ENCODE measurements at regions not wholly inside any gene's neighbourhood (a gene's known extent, or its start where the extent isn't known, plus 50 kb on each side); places are given as distances from the start of the nearest gene placed in this dataset.
A peak's percentile ranks its signal among the peaks of the same experiment; 100 is the strongest.

GRCh38 chrX:106415276-106415895, 196.4 kb upstream of the RADX start:
- peaks cover 34% of the 10 kb centered on the region for H3K9me3 Mint-ChIP-seq
- no peaks in the 10 kb centered on the region for H3K27me3 ChIP-seq (ENCODE audit: control insufficient read depth, insufficient read depth, low read length, poor library complexity, severe bottlenecking)
- peaks cover 6% of the 10 kb centered on the region for H3K9me3 ChIP-seq (ENCODE audit: control insufficient read depth, low read length)
- no peaks in the 10 kb centered on the region for H3K36me3 ChIP-seq (ENCODE audit: control insufficient read depth, insufficient read depth, low read length)
- H3K4me1 Mint-ChIP-seq: no peaks in the 10 kb centered on the region
- no peak overlapping the region for H3K4me3 Mint-ChIP-seq
- 51% methylated on average over 2 of the region's 2 CpGs; no CpG with 5 or more reads in 1 of the 2 experiments for WGBS, 2 experiments (ENCODE audit: insufficient coverage in 1 of 2, insufficient read length in 1 of 2)
- H3K27ac Mint-ChIP-seq: no peak overlapping the region
- DNase-seq: peak; percentile 50
- H3K4me3 ChIP-seq (ENCODE audit: low read length): no peak overlapping the region
- H3K4me1 ChIP-seq (ENCODE audit: control insufficient read depth, insufficient read depth, low read length): no peaks in the 10 kb centered on the region
- no peak overlapping the region for H3K9ac ChIP-seq (ENCODE audit: extremely low read depth, low read length, poor library complexity, severe bottlenecking)
- no peaks in the 10 kb centered on the region for H3K36me3 Mint-ChIP-seq (ENCODE audit: low read depth)
- no peaks in the 10 kb centered on the region for H3K27me3 Mint-ChIP-seq (ENCODE audit: insufficient read depth)
- no peak overlapping the region for H3K27ac ChIP-seq (ENCODE audit: low read depth, low read length)
- peak; percentile 80 for TF ChIP-seq CTCF (conservative IDR thresholded peaks at IDR 0.05)

- no peak overlapping the region for H3K4me3 ChIP-seq (ENCODE audit: low read length)
- no peak for DNase-seq
- Mint-ChIP-seq H3K27me3 (ENCODE audit: insufficient read depth) (no peaks in the 10 kb centered on the region), H3K4me1 (no peaks in the 10 kb centered on the region), H3K9me3 (peaks cover 63% of the 10 kb centered on the region), H3K4me3 (no peak overlapping the region), H3K36me3 (ENCODE audit: low read depth) (no peaks in the 10 kb centered on the region), H3K27ac (no peak overlapping the region)
- no peak overlapping the region for H3K9ac ChIP-seq (ENCODE audit: extremely low read depth, low read length, poor library complexity, severe bottlenecking)
- H3K36me3 ChIP-seq (ENCODE audit: control insufficient read depth, insufficient read depth, low read length): no peaks in the 10 kb centered on the region
- WGBS, 2 experiments (ENCODE audit: insufficient coverage in 1 of 2, insufficient read length in 1 of 2): 85% methylated on average over 3 of the region's 4 CpGs; no CpG with 5 or more reads in 1 of the 2 experiments
- TF ChIP-seq CTCF (conservative IDR thresholded peaks at IDR 0.05): no peak
- no peak overlapping the region for H3K27ac ChIP-seq (ENCODE audit: low read depth, low read length)
- peaks cover 7% of the 10 kb centered on the region for H3K9me3 ChIP-seq (ENCODE audit: control insufficient read depth, low read length)
- no peaks in the 10 kb centered on the region for H3K27me3 ChIP-seq (ENCODE audit: control insufficient read depth, insufficient read depth, low read length, poor library complexity, severe bottlenecking)
- H3K4me1 ChIP-seq (ENCODE audit: control insufficient read depth, insufficient read depth, low read length): no peaks in the 10 kb centered on the region
Measured at GRCh38 chrX:106436691-106437090, 175.1 kb upstream of the RADX start.

- Histone ChIP-seq H3K4me1 (ENCODE audit: control insufficient read depth, insufficient read depth, low read length) (no peaks in the 10 kb centered on the region), H3K4me3 (ENCODE audit: low read length) (no peak overlapping the region), H3K36me3 (ENCODE audit: control insufficient read depth, insufficient read depth, low read length) (no peaks in the 10 kb centered on the region), H3K27me3 (ENCODE audit: control insufficient read depth, insufficient read depth, low read length, poor library complexity, severe bottlenecking) (no peaks in the 10 kb centered on the region), H3K9me3 (ENCODE audit: control insufficient read depth, low read length) (peaks cover 7% of the 10 kb centered on the region), H3K27ac (ENCODE audit: low read depth, low read length) (no peak overlapping the region), H3K9ac (ENCODE audit: extremely low read depth, low read length, poor library complexity, severe bottlenecking) (no peak overlapping the region)
- peaks cover 64% of the 10 kb centered on the region for H3K9me3 Mint-ChIP-seq
- no peaks in the 10 kb centered on the region for H3K4me1 Mint-ChIP-seq
- 53 to 60% methylated on average over 1 to 3 of the region's 3 CpGs for WGBS, 2 experiments (ENCODE audit: insufficient coverage in 1 of 2, insufficient read length in 1 of 2)
- H3K27me3 Mint-ChIP-seq (ENCODE audit: insufficient read depth): no peaks in the 10 kb centered on the region
- DNase-seq: no peak
- H3K36me3 Mint-ChIP-seq (ENCODE audit: low read depth): no peaks in the 10 kb centered on the region
- H3K4me3 Mint-ChIP-seq: no peak overlapping the region
- H3K27ac Mint-ChIP-seq: no peak overlapping the region
- no peak for TF ChIP-seq CTCF (conservative IDR thresholded peaks at IDR 0.05)
Measured at GRCh38 chrX:106437407-106437806, 174.4 kb upstream of the RADX start.
